ENCODE measurements at regions not wholly inside any gene's neighbourhood (a gene's known extent, or its start where the extent isn't known, plus 50 kb on each side); places are given as distances from the start of the nearest gene placed in this dataset.

DNA sequence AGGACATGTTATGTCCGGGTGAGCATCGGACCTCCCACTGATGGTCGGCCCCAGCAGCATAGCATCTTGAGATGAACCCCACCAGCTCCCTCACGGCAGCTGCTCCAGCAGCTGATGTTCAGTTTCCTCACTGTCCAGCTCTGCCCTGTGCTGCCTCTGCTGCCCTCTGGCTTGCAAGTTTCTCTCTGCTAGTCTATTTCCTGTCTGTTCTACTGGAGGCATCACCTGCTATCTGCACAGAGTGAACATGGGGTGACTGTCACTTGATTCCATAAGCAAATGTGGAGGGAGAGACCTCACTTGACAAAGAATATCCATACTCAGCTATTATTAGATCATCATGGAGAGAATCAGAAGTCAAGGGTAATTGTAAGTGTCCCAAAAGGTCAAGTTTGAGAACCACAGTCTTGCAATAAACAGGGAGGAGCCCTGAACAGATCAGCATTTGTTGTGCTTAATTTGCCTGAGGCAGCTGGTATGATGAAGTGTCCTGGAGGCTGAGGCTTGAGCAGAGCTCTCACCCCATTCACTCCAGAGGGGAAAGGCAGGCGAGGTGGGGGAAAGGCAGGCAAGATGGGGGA, 702.8 kb downstream of the SEMA5A start:
- no peak overlapping the region for H2AFZ ChIP-seq (ENCODE audit: low read length)
- TF ChIP-seq, protein P1, sequence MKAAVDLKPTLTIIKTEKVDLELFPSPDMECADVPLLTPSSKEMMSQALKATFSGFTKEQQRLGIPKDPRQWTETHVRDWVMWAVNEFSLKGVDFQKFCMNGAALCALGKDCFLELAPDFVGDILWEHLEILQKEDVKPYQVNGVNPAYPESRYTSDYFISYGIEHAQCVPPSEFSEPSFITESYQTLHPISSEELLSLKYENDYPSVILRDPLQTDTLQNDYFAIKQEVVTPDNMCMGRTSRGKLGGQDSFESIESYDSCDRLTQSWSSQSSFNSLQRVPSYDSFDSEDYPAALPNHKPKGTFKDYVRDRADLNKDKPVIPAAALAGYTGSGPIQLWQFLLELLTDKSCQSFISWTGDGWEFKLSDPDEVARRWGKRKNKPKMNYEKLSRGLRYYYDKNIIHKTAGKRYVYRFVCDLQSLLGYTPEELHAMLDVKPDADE (CRISPR knock-in tag; IDR thresholded peaks at IDR 0.05) = no peak
- TF ChIP-seq ZNF768 (CRISPR knock-in tag; IDR thresholded peaks at IDR 0.05) = no peak
- no peak for TF ChIP-seq TBL1XR1 (IDR thresholded peaks at IDR 0.05; ENCODE audit: borderline replicate concordance, low read length, partially characterized antibody)
- TF ChIP-seq ZNF788 (CRISPR knock-in tag; IDR thresholded peaks at IDR 0.05; ENCODE audit: borderline replicate concordance) = no peak
- no peak for TF ChIP-seq ZNF766 (CRISPR knock-in tag; IDR thresholded peaks at IDR 0.05; ENCODE audit: borderline replicate concordance)
- TF ChIP-seq SAFB2 (CRISPR knock-in tag; IDR thresholded peaks at IDR 0.05; ENCODE audit: borderline replicate concordance, low read depth) = no peak
- TF ChIP-seq KLF16 (CRISPR knock-in tag; IDR thresholded peaks at IDR 0.05) = no peak
- no peak for TF ChIP-seq NR2F2 (IDR thresholded peaks at IDR 0.05; ENCODE audit: borderline replicate concordance, low read depth)
- TF ChIP-seq SOX6 (IDR thresholded peaks at IDR 0.05) = no peak
- no peak for TF ChIP-seq SOX6 (CRISPR knock-in tag; IDR thresholded peaks at IDR 0.05)
- TF ChIP-seq MTA3 (CRISPR knock-in tag; IDR thresholded peaks at IDR 0.05) = no peak
- TF ChIP-seq RFX1 (IDR thresholded peaks at IDR 0.05) = no peak
- TF ChIP-seq HIC2 (CRISPR knock-in tag; IDR thresholded peaks at IDR 0.05; ENCODE audit: low read depth) = no peak
- no peak for TF ChIP-seq ZMYM4 (CRISPR knock-in tag; IDR thresholded peaks at IDR 0.05)
- in situ Hi-C loops (cut with HindIII; ENCODE audit: extremely low pct_ligation_motif_present, low pct_unique_long_range_greater_than_20kb) (no loop called here), intact Hi-C loops (cut with micrococcal nuclease; ENCODE audit: unreplicated experiment) (no loop called here)
- H4K20me1 ChIP-seq (ENCODE audit: insufficient read depth, low read length) = no peaks in the 10 kb centered on the region
- 28% methylated on average over 3 of the region's 5 CpGs for WGBS (ENCODE audit: low lambda C conversion rate)
- no peaks in the 10 kb centered on the region for H3K36me3 ChIP-seq (replicated peaks in 1 of 2; ENCODE audit: control insufficient read depth in 1 of 2, insufficient read depth in 2 of 2, low read length in 2 of 2)
- BruUV-seq (replicated peaks) = no TSS peak
- ChIA-PET POLR2A (no interaction called here), CTCF (ENCODE audit: low intra/inter-chr PET ratio, low total read pairs) (no interaction called here)
- DNase-seq (ENCODE audit: low spot score) (no peak), FAIRE-seq (no peak), ATAC-seq (no peak)
- no peak overlapping the region for H3K27ac ChIP-seq (ENCODE audit: extremely low read length, insufficient read depth, low read length)
- no peak overlapping the region for H3K4me3 ChIP-seq (replicated peaks in 1 of 3; ENCODE audit: insufficient read depth in 1 of 3, low read depth in 2 of 3, low read length in 3 of 3)
- no peak overlapping the region for H3K4me2 ChIP-seq (ENCODE audit: low read depth, low read length)
- no peaks in the 10 kb centered on the region for H3K4me1 ChIP-seq (ENCODE audit: insufficient read depth, low read length)
- H3K27me3 ChIP-seq (ENCODE audit: control insufficient read depth in 1 of 2, insufficient read depth in 2 of 2, low read length in 2 of 2) = no peaks in the 10 kb centered on the region
- H3K9me3 ChIP-seq (ENCODE audit: low read length) = peaks cover 86% of the 10 kb centered on the region
- H3K9ac ChIP-seq (ENCODE audit: insufficient read depth, low read depth, low read length) = no peak overlapping the region
- H3K79me2 ChIP-seq (ENCODE audit: insufficient read depth, low read length) = no peaks in the 10 kb centered on the region
